GM18498 (cell line): ENCODE measurements at regions not wholly inside any gene's neighbourhood (a gene's known extent, or its start where the extent isn't known, plus 50 kb on each side); places are given as distances from the start of the nearest gene placed in this dataset.
A peak's percentile ranks its signal among the peaks of the same experiment; 100 is the strongest.

Experiments used
- ATAC-seq: cut with Tn5 transposase; IDR thresholded peaks from one replicate; pipeline ENCODE4 v1.9.1; 2021; ENCODE audit warnings: mild to moderate bottlenecking, moderate library complexity; ENCODE audit not compliant: unreplicated experiment

- no peak for ATAC-seq
Observed at GRCh38 chrX:51798701-51799100, 55.5 kb downstream of the GSPT2 start.

GRCh38 chrX:51802917-51803688 lies 59.9 kb downstream of the GSPT2 start:
- ATAC-seq = peak; percentile 96

- no peak for ATAC-seq
Observed at GRCh38 chrX:51803833-51804232, 60.6 kb downstream of the GSPT2 start.

DNA sequence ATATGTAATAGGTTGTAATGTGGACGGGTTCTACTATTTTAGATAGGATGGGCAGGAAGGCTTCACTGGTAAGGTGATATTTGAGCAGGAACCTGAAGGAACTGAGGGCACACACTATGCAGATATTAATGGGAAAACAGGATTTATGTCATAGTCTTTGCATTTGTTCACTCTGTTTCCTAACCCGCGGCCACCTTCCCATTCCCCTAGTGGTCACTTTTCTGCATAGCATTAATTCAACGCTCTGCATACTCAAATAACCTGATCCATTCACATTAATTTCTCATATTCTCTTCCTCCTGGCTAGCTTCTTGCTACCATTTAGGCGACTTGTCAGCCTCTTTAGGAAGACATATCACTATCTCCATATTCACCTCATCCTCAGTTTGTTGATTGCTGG lies 61.5 kb downstream of the GSPT2 start:
- ATAC-seq = no peak

DNA sequence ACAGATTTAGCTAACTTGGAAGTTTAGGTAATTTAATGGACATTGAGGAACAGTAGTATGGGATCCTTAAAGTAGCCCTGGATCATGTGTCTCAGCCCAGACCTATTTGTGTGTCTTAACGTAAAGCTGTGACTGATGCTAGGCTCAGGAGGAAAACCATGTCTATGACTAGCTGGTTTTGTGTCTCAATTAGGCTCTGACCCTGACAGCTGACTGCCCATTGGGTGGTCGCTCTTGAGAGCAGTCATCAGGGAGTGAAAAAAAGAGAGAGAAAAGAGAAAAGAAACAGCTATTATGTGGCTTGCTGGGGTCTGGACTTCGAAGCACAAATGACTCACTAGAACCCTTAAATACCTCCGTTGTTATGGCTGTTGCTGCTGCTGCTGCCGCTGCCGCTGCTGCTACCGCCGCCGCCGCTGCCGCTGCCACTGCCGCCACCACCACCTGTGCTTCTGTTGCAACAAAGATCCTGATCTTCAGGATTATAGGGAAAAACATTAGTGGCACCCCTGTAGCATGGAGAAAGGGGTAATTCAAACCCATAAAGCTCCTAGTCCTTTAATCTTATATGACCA lies 70.7 kb downstream of the GSPT2 start:
- no peak for ATAC-seq

DNA sequence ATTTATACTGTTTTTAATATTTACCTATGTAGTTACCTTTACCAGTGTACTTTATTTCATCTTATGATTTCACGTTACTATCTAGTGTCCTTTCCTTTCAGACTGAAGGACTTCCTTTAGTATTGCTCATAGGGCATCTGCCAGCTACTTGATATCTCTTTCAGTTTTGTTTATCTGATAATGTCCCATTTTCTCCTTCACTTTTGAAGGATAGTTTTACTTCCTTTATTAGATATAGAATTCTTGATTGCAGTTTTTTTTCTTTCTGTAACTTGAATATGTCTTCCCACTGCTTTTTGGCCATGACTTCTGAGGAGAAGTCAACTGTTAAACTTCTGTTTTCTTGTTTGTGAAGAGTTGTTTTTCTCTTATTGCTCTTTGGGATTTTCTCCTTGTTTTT lies 69.4 kb upstream of the MAGED1 start:
- no peak for ATAC-seq

- no peak for ATAC-seq
Observed at GRCh38 chrX:51825436-51825835, 68.0 kb upstream of the MAGED1 start.

GRCh38 chrX:51834076-51834475 lies 59.3 kb upstream of the MAGED1 start:
- no peak for ATAC-seq

- ATAC-seq = no peak
Observed at GRCh38 chrX:51836823-51837222, 56.6 kb upstream of the MAGED1 start.

DNA sequence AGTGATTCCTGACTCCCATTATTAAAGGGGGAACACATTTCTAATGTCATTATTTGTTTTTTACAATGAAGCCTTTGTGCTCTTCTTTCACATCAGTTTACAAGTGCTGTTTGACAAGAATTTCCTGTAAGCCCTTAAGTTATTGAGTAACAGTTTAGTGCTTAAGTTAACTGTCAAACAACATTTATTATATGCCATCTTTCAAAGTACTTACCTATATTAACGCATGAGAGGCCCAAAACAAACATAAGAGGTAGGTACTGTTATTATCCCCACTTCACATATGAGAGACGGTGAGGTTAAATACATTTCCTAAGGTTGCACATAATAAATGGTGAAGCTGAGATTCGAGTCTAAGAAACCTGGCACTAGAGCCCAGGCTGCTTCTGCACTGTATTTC lies 56.0 kb upstream of the MAGED1 start:
- ATAC-seq = no peak

DNA sequence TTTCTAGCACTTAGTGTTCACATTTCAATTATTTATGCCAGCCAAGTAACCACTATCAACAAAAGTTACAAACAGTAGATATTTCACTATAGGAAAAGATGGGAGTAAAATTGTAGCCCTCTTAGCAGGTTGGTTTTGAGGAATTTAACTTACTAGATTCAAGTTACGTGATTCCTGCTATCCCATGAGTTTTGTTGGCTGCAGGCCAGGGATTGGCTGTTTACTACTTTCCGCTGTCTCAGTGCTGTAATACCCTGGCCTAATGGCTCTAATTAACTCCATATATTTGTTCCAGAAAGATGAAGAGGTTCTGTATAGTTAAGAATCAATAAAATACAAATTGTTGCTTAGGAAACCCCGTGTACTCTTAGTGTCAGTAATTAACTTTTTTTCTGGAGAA lies 55.5 kb upstream of the MAGED1 start:
- no peak for ATAC-seq
